ENCODE measurements at regions not wholly inside any gene's neighbourhood (a gene's known extent, or its start where the extent isn't known, plus 50 kb on each side); places are given as distances from the start of the nearest gene placed in this dataset.
"Not testable (repeated sequence)": the region's sequence is repeated elsewhere in the genome, so short reads cannot be mapped to it uniquely, and the experiment has no call there.

DNA sequence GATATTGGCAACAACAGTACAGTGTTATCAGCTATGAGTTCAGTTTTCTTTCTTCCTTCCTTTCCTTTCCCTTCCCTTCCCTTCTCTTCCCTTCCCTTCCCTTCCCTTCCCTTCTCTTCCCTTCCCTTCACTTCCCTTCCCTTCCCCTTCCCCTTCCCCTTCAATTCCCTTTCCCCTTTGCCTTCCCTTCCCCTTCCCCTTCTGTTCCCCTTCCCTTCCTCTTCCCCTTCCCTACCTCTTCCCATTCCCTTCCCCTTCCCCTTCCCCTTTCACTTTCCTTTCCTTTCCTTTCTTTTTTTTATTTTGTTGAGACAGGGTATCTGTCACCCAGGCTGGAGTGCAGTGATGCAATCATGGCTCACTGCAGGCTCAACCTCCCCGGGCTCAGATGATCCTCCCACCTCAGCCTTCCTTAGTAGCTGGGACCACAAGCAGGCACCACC is 72.3 kb upstream of the CAPZB start:
- no peaks in the 10 kb centered on the region for H3K4me1 Mint-ChIP-seq
- no peak for DNase-seq (ENCODE audit: low spot score in 2 of 2)
- no peaks in the 10 kb centered on the region for H3K9me3 Mint-ChIP-seq
- peaks cover 10% of the 10 kb centered on the region for H3K27me3 Mint-ChIP-seq
- no peak for ATAC-seq (replicated peaks; ENCODE audit: extremely low read depth, poor library complexity, severe bottlenecking)
- H3K27ac Mint-ChIP-seq (ENCODE audit: low read depth), result no peak overlapping the region
- no peak overlapping the region for H3K4me3 Mint-ChIP-seq
- H3K36me3 Mint-ChIP-seq (ENCODE audit: insufficient read depth), result no peaks in the 10 kb centered on the region

- Mint-ChIP-seq H3K4me3 (no peak overlapping the region), H3K4me1 (no peaks in the 10 kb centered on the region), H3K36me3 (ENCODE audit: insufficient read depth) (no peaks in the 10 kb centered on the region), H3K27ac (ENCODE audit: low read depth) (no peak overlapping the region), H3K27me3 (peaks cover 10% of the 10 kb centered on the region), H3K9me3 (no peaks in the 10 kb centered on the region)
- DNase-seq (ENCODE audit: low spot score in 2 of 2) (no peak), ATAC-seq (replicated peaks; ENCODE audit: extremely low read depth, poor library complexity, severe bottlenecking) (no peak)
Observed at GRCh38 chr1:19554090-19554489, 68.8 kb upstream of the CAPZB start.

DNA sequence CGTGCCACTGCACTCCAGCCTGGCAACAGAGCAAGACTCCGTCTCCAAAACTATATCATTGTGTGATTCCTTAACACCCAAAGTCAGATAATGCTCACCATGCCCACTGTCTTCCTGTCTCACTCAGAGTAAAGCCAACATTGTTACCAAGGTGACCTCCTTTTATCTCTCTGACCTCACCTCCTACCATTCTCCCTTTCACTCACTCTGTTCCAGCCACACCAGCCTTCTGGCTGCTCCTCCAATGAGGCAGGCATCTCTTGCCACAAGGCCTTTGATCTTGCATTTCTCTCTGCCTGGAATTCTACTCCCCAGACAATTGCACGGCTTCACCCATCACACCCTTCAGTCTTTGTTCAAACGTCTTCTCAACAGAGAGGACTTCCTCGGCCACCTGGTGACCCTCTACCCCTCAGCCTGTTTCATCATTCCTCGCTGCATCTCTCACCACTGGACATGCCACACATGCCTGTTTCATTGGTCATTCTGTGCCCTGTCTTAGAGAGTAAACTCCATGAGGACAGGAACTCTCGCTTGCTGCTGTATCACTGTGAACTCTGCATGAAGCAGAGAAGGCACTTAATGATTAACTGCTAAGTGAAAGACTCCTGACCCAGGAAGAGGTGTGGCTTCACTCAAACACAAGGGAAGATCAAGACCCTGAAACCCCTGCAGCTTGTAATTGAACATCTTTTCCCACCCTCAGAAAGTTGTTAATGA is 67.1 kb upstream of the CAPZB start:
- H3K27ac Mint-ChIP-seq (ENCODE audit: low read depth), result no peak overlapping the region
- peaks cover 2% of the 10 kb centered on the region for H3K27me3 Mint-ChIP-seq
- no peaks in the 10 kb centered on the region for H3K9me3 Mint-ChIP-seq
- no peaks in the 10 kb centered on the region for H3K36me3 Mint-ChIP-seq (ENCODE audit: insufficient read depth)
- no peaks in the 10 kb centered on the region for H3K4me1 Mint-ChIP-seq
- DNase-seq (ENCODE audit: low spot score in 2 of 2), result no peak
- ATAC-seq (replicated peaks; ENCODE audit: extremely low read depth, poor library complexity, severe bottlenecking), result no peak
- H3K4me3 Mint-ChIP-seq, result no peak overlapping the region

DNA sequence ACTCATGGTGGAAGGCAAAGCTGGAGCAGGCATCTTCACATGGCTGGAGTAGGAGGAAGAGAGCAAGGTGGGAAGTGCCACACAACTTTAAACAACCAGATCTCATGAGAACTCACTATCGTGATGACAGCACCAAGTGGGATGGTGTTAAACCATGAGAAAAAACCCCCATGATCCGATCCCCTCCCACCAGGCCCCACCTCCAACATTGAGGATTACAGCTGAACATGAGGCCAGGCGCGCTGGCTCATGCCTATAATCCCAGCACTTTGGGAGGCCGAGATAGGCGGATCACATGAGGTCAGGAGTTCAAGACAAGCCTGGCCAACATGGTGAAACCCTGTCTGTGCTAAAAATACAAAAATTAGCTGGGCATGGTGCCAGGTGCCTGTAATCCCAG is 66.5 kb upstream of the CAPZB start:
- not testable (repeated sequence) for H3K4me3 Mint-ChIP-seq; H3K27ac Mint-ChIP-seq (ENCODE audit: low read depth); DNase-seq (ENCODE audit: low spot score in 2 of 2); H3K9me3 Mint-ChIP-seq; H3K27me3 Mint-ChIP-seq; ATAC-seq (replicated peaks; ENCODE audit: extremely low read depth, poor library complexity, severe bottlenecking); H3K4me1 Mint-ChIP-seq; H3K36me3 Mint-ChIP-seq (ENCODE audit: insufficient read depth)

DNA sequence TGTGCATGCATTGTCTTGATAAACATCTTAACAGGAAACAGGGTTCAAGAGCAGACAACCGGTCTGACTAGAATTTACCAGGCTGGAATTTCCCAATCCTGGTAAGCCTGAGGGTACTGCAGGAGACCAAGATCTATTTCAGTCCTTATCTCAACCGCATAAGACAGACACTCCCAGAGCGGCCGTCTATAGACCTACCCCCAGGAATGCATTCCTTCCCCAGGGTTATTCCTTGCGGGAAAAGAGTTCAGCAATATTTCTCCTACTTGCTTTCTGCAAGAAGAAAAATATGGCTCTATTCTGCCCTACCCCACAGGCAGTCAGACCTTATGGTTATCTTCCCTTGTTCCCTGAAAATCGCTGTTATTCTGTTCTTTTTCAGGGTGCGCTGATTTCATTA is 65.1 kb upstream of the CAPZB start:
- not testable (repeated sequence) for H3K9me3 Mint-ChIP-seq; H3K36me3 Mint-ChIP-seq (ENCODE audit: insufficient read depth); H3K27ac Mint-ChIP-seq (ENCODE audit: low read depth); DNase-seq (ENCODE audit: low spot score in 2 of 2); H3K27me3 Mint-ChIP-seq; H3K4me3 Mint-ChIP-seq; ATAC-seq (replicated peaks; ENCODE audit: extremely low read depth, poor library complexity, severe bottlenecking); H3K4me1 Mint-ChIP-seq

DNA sequence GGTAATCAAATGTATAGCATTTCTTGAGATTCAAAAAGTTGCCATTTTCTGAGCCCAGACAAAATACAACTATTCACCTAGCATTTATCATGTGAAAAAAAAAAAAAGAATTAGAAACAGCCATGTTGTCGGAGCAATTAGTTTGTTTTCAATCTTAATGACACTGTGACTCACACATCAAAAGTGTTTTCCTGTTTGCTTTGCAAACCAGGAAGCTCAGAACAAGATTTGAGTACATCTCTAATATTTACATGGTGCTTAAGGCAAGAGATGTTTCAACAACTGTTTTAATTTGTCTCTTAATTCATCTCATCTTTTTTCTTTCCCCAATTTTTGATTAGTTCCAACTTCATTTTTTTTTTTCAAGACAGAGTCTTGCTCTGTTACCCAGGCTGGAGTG is 62.5 kb upstream of the CAPZB start:
- no peaks in the 10 kb centered on the region for H3K4me1 Mint-ChIP-seq
- H3K27me3 Mint-ChIP-seq, result peaks cover 13% of the 10 kb centered on the region
- DNase-seq (ENCODE audit: low spot score in 2 of 2) (no peak), ATAC-seq (replicated peaks; ENCODE audit: extremely low read depth, poor library complexity, severe bottlenecking) (no peak)
- peaks cover 2% of the 10 kb centered on the region for H3K36me3 Mint-ChIP-seq (ENCODE audit: insufficient read depth)
- no peaks in the 10 kb centered on the region for H3K9me3 Mint-ChIP-seq
- H3K4me3 Mint-ChIP-seq, result no peak overlapping the region
- H3K27ac Mint-ChIP-seq (ENCODE audit: low read depth), result no peak overlapping the region

GRCh38 chr1:19536519-19536918 is 51.2 kb upstream of the CAPZB start:
- Mint-ChIP-seq H3K9me3 (peaks cover 6% of the 10 kb centered on the region), H3K27ac (ENCODE audit: low read depth) (no peak overlapping the region), H3K36me3 (ENCODE audit: insufficient read depth) (no peaks in the 10 kb centered on the region), H3K4me1 (no peaks in the 10 kb centered on the region), H3K4me3 (no peak overlapping the region), H3K27me3 (peaks cover 1% of the 10 kb centered on the region)
- no peak for ATAC-seq (replicated peaks; ENCODE audit: extremely low read depth, poor library complexity, severe bottlenecking)
- no peak for DNase-seq (ENCODE audit: low spot score in 2 of 2)

GRCh38 chr1:19535214-19535613 is 49.9 kb upstream of the CAPZB start:
- peaks cover 6% of the 10 kb centered on the region for H3K9me3 Mint-ChIP-seq
- H3K36me3 Mint-ChIP-seq (ENCODE audit: insufficient read depth), result no peaks in the 10 kb centered on the region
- DNase-seq (ENCODE audit: low spot score in 2 of 2) (no peak), ATAC-seq (replicated peaks; ENCODE audit: extremely low read depth, poor library complexity, severe bottlenecking) (no peak)
- H3K4me3 Mint-ChIP-seq, result no peak overlapping the region
- no peaks in the 10 kb centered on the region for H3K27me3 Mint-ChIP-seq
- H3K4me1 Mint-ChIP-seq, result no peaks in the 10 kb centered on the region
- no peak overlapping the region for H3K27ac Mint-ChIP-seq (ENCODE audit: low read depth)

Data from central memory CD8-positive, alpha-beta T cell (primary cell).